HepG2 (cell line): ENCODE measurements at regions not wholly inside any gene's neighbourhood (a gene's known extent, or its start where the extent isn't known, plus 50 kb on each side); places are given as distances from the start of the nearest gene placed in this dataset.

Experiments used
- ATAC-seq: fragments of 200-7000 bp; cut with Tn5 transposase; 3 replicates; pipeline ENCODE4 v1.9.1; 2020; ENCODE audit warnings: mild to moderate bottlenecking, moderate library complexity
- BruUV-seq: library from RNA; stranded (reverse); fragments of 400-500 nt; replicated peaks from 2 replicates; lab custom pipeline; 2021; lab: Mats Ljungman, UMichigan
- CTCF ChIA-PET: fragments of 300-600 bp; formaldehyde crosslinking; extraction: SDS; loops from one replicate; lab custom pipeline; 2021; ENCODE audit warnings: low total read pairs, inconsistent platforms, low intra/inter-chr PET ratio; lab: Yijun Ruan, JAX
- POLR2A ChIA-PET: fragments of 350-600 bp; sonication (Branson Sonifier 250); formaldehyde crosslinking; loops from one replicate; lab custom pipeline; 2020; ENCODE audit warnings: antibody characterized with exemption, inconsistent platforms; lab: Yijun Ruan, JAX
- DNase-seq: peaks from one replicate; pipeline ENCODE4 v3.0.0-alpha.2; 2015; ENCODE audit warnings: low spot score
- FAIRE-seq: peaks from 3 replicates; lab custom pipeline; 2011; peaks lifted over from hg19 to GRCh38; lab: Jason Lieb, UNC
- H2AFZ ChIP-seq: one replicate; pipeline ENCODE4 v1.6.1; 2011; ENCODE audit warnings: low read length, inconsistent platforms
- H3K27ac ChIP-seq: fragments of 300-600 bp; 3 replicates; pipeline ENCODE4 v1.8.0; 2011; ENCODE audit warnings: mixed run types, mild to moderate bottlenecking, mixed read lengths, low read length, inconsistent platforms; ENCODE audit not compliant: insufficient read depth; ENCODE audit errors: extremely low read length
- H3K27me3 ChIP-seq, 2 experiments: fragments of 200-600 bp in 1 of 2; 2 replicates in 1 of 2; 3 replicates in 1 of 2; pipeline versions ENCODE4 v1.6.0 to v1.8.0; 2011; ENCODE audit warnings: low read length in 2 of 2, mild to moderate bottlenecking in 2 of 2, moderate library complexity in 2 of 2, inconsistent platforms in 1 of 2; ENCODE audit not compliant: insufficient read depth in 2 of 2, control insufficient read depth in 1 of 2
- H3K36me3 ChIP-seq, 2 experiments: fragments of 200-600 bp in 1 of 2; replicated peaks in 1 of 2; 2 replicates in 1 of 2; 3 replicates in 1 of 2; pipeline versions ENCODE4 v1.5.1 to v1.8.0; 2011; ENCODE audit warnings: low read length in 2 of 2, inconsistent platforms in 1 of 2; ENCODE audit not compliant: insufficient read depth in 2 of 2, control insufficient read depth in 1 of 2
- H3K4me1 ChIP-seq: 2 replicates; pipeline ENCODE4 v1.5.1; 2012; ENCODE audit warnings: low read length, inconsistent platforms; ENCODE audit not compliant: insufficient read depth
- H3K4me2 ChIP-seq: 2 replicates; pipeline ENCODE4 v1.6.0; 2011; ENCODE audit warnings: low read depth, low read length, inconsistent platforms
- H3K4me3 ChIP-seq, 3 experiments: fragments of 200-600 bp in 1 of 3; sonication (generic), shearing (Covaris generic) in 1 of 3; replicated peaks in 1 of 3; 2 replicates each; pipeline ENCODE4 v1.5.1; 2011 to 2016; ENCODE audit warnings: low read length in 3 of 3, inconsistent platforms in 2 of 3, low read depth in 2 of 3, mild to moderate bottlenecking in 2 of 3, control low read depth in 1 of 3, mixed read lengths in 1 of 3; ENCODE audit not compliant: insufficient read depth in 1 of 3
- H3K79me2 ChIP-seq: one replicate; pipeline ENCODE4 v1.6.1; 2011; ENCODE audit warnings: low read length, inconsistent platforms; ENCODE audit not compliant: insufficient read depth
- H3K9ac ChIP-seq: 2 replicates; pipeline ENCODE4 v1.6.0; 2011; ENCODE audit warnings: mild to moderate bottlenecking, low read depth, low read length, inconsistent platforms; ENCODE audit not compliant: insufficient read depth
- H3K9me3 ChIP-seq: 2 replicates; pipeline ENCODE4 v1.5.1; 2012; ENCODE audit warnings: mild to moderate bottlenecking, low read length
- H4K20me1 ChIP-seq: 2 replicates; pipeline ENCODE4 v1.6.0; 2011; ENCODE audit warnings: inconsistent platforms, mild to moderate bottlenecking, low read length, moderate library complexity; ENCODE audit not compliant: insufficient read depth
- ARID3A ChIP-seq: IDR thresholded peaks from 2 replicates; pipeline ENCODE4 v1.6.1; 2012; ENCODE audit warnings: low read depth, low read length, improper control_type of control experiment
- HNRNPK ChIP-seq: fragments of 200-400 bp; formaldehyde crosslinking; IDR thresholded peaks from 2 replicates; pipeline ENCODE4 v1.6.1; 2018; ENCODE audit warnings: low read length, low read depth, moderate library complexity, mild to moderate bottlenecking; ENCODE audit not compliant: poor library complexity, severe bottlenecking
- PAWR ChIP-seq: sonication (generic); formaldehyde crosslinking; IDR thresholded peaks from 2 replicates; pipeline ENCODE4 v1.4.0; 2020; ENCODE audit warnings: missing genetic modification reagents, mild to moderate bottlenecking, borderline replicate concordance
- PCBP1 ChIP-seq: fragments of 200-400 bp; formaldehyde crosslinking; IDR thresholded peaks from 2 replicates; pipeline ENCODE4 v1.6.1; 2017; ENCODE audit warnings: mild to moderate bottlenecking, low read depth, low read length, borderline replicate concordance
- PLRG1 ChIP-seq: fragments of 450-650 bp; conservative IDR thresholded peaks from 2 replicates; pipeline ENCODE4 v1.6.1; 2016
- SOX6 ChIP-seq, 2 experiments: fragments of 450-650 bp in 1 of 2; sonication (generic) in 1 of 2; formaldehyde crosslinking in 1 of 2; IDR thresholded peaks; 2 replicates each; pipeline versions ENCODE4 v1.4.0 to v1.6.1; 2017 to 2020; ENCODE audit warnings: antibody characterized with exemption in 1 of 2, mild to moderate bottlenecking in 1 of 2, missing genetic modification reagents in 1 of 2
- ZNF7 ChIP-seq: IDR thresholded peaks from 2 replicates; pipeline ENCODE4 v1.6.1; 2016; ENCODE audit warnings: missing biosample characterization, missing genetic modification reagents
- ZNF816 ChIP-seq: sonication (generic); formaldehyde crosslinking; IDR thresholded peaks from 2 replicates; pipeline ENCODE4 v1.8.0; 2022; ENCODE audit warnings: missing genetic modification reagents, mild to moderate bottlenecking, borderline replicate concordance
- WGBS: methylation state at CpG from one replicate; pipeline ENCODE4 v1.1.6; 2017; ENCODE audit warnings: low lambda C conversion rate; 5-methylcytosine and 5-hydroxymethylcytosine counted together
- in situ Hi-C: cut with HindIII; loops from 2 replicates; pipeline ENCODE4 v1.10.0; 2017; ENCODE audit warnings: low pct_unique_long_range_greater_than_20kb; ENCODE audit not compliant: extremely low pct_ligation_motif_present
- intact Hi-C: fragments of 100-400 bp; cut with micrococcal nuclease; formaldehyde crosslinking; loops from one replicate; pipeline ENCODE4 v1.10.0; 2022; ENCODE audit not compliant: unreplicated experiment

DNA sequence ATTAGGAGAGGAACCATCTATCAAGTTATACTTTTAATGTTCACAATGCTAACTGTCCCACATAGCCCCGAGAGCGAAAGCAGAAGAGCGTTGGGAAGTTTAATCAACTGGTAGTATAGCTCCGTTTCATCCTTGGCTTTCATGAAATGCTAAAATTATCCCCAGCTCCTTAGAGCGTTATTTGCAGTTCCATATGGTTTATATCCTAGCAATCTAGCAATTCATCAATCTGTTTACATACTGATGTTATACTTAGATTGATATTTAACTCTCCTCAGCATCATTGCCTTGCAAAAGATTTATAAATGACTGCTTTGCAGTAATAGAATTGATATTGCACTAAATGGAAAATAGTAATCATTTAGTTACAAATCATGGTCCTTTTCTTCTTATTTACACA lies 419.8 kb downstream of the COG6 start (continued):
- TF ChIP-seq ZNF7 (CRISPR knock-in tag) (no peak), SOX6 (IDR thresholded peaks at IDR 0.05) (no peak), SOX6 (CRISPR knock-in tag; IDR thresholded peaks at IDR 0.05) (no peak), ARID3A (no peak)

GRCh38 chr13:40076765-40077362 lies 421.4 kb downstream of the COG6 start:
- Histone ChIP-seq H3K36me3 (no peaks in the 10 kb centered on the region), H4K20me1 (no peaks in the 10 kb centered on the region), H3K9ac (no peak overlapping the region), H2AFZ (no peak overlapping the region), H3K9me3 (no peaks in the 10 kb centered on the region), H3K27me3 (no peaks in the 10 kb centered on the region; a peak in 1 of 5 replicates), H3K27ac (no peak overlapping the region), H3K79me2 (no peaks in the 10 kb centered on the region), H3K4me2 (no peak overlapping the region), H3K4me1 (peaks cover 44% of the 10 kb centered on the region), H3K4me3 (no peak overlapping the region)
- ChIA-PET POLR2A (no interaction called here), CTCF (no interaction called here)
- no peak for FAIRE-seq
- TF ChIP-seq HNRNPK (peak; percentile 85), ZNF816 (CRISPR knock-in tag) (no peak), PLRG1 (no peak), PAWR (CRISPR knock-in tag) (no peak), PCBP1 (0 out of 2 replicates have a peak, but pooled peaks have one; percentile 31)
- no TSS peak for BruUV-seq
- no peak for ATAC-seq
- 75% methylated on average over 3 of the region's 3 CpGs for WGBS
- DNase-seq: no peak
- intact Hi-C loops: no loop called here
- in situ Hi-C loops: no loop called here
